ENCODE measurements at regions not wholly inside any gene's neighbourhood (a gene's known extent, or its start where the extent isn't known, plus 50 kb on each side); places are given as distances from the start of the nearest gene placed in this dataset.
A peak's percentile ranks its signal among the peaks of the same experiment; 100 is the strongest.

DNA sequence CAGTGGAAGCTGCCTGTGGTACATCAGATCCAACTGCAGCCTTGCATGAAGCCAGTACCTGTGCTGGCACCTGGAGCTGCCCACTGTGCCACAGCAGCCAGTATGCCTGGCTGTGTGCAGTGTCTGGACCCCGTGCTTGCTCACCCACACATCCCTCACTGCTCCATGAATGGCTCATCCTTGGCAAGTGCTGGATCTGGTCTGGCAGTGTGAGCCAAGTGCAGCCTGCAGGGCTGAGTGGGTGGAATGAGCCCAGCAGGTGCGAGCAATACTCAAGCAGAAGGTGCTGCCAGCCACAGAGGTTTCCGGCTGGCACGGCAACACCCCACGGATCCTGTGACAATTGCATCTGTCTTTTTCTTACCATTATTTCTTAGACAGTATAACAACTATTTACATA, 488.2 kb upstream of the ROBO2 start:
- no peak overlapping the region for H3K27ac ChIP-seq (ENCODE audit: low read depth, low read length)
- H3K4me3 ChIP-seq (ENCODE audit: low read depth, low read length) = no peak overlapping the region
- ChIA-PET CTCF (interaction anchor here (1.2 to 2.5 kb wide), 2 partner anchors 9 to 18 kb away, joined by 3 to 8 read pairs; no protein-coding TSS in a partner anchor), POLR2A (interaction anchor here (0.6 kb wide), 1 partner anchor 64 kb away, joined by 6 read pairs; no protein-coding TSS in a partner anchor)
- peaks cover 10% of the 10 kb centered on the region for H3K9me3 ChIP-seq (ENCODE audit: control insufficient read depth, insufficient read depth, low read length)
- TF ChIP-seq, protein P1, sequence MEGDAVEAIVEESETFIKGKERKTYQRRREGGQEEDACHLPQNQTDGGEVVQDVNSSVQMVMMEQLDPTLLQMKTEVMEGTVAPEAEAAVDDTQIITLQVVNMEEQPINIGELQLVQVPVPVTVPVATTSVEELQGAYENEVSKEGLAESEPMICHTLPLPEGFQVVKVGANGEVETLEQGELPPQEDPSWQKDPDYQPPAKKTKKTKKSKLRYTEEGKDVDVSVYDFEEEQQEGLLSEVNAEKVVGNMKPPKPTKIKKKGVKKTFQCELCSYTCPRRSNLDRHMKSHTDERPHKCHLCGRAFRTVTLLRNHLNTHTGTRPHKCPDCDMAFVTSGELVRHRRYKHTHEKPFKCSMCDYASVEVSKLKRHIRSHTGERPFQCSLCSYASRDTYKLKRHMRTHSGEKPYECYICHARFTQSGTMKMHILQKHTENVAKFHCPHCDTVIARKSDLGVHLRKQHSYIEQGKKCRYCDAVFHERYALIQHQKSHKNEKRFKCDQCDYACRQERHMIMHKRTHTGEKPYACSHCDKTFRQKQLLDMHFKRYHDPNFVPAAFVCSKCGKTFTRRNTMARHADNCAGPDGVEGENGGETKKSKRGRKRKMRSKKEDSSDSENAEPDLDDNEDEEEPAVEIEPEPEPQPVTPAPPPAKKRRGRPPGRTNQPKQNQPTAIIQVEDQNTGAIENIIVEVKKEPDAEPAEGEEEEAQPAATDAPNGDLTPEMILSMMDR (IDR thresholded peaks at IDR 0.05; ENCODE audit: low read depth, low read length) = no peak
- H3K27me3 ChIP-seq (ENCODE audit: control insufficient read depth, insufficient read depth, low read length) = no peaks in the 10 kb centered on the region
- no peak for DNase-seq (ENCODE audit: low read depth, low spot score)

DNA sequence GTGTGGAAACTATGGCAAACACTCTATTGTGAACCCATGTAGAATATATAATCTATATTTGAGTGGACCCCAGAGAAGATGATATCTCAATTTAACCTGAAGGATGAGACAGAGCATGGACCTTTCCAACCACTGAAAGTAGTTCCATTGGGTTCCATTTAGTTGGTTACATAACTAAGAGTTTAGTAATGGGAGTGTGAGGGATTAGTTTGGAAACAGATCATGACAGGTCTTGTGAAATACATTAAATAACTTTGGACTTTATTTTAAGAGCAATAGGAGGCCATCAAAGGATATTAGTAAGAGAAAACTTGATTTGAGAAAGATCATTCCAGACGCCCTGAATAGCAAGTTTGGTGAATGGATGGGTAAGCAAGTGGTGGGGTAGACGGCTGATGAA, 487.2 kb upstream of the ROBO2 start:
- TF ChIP-seq, protein P1 (IDR thresholded peaks at IDR 0.05; ENCODE audit: low read depth, low read length) = no peak
- Histone ChIP-seq H3K9me3 (ENCODE audit: control insufficient read depth, insufficient read depth, low read length) (peaks cover 10% of the 10 kb centered on the region), H3K27ac (ENCODE audit: low read depth, low read length) (no peak overlapping the region), H3K4me3 (ENCODE audit: low read depth, low read length) (no peak overlapping the region), H3K27me3 (ENCODE audit: control insufficient read depth, insufficient read depth, low read length) (no peaks in the 10 kb centered on the region)
- CTCF ChIA-PET = interaction anchor here (1.2 to 2.5 kb wide), 2 partner anchors 8 to 17 kb away, joined by 3 to 8 read pairs; no protein-coding TSS in a partner anchor
- POLR2A ChIA-PET = no interaction called here
- DNase-seq (ENCODE audit: low read depth, low spot score) = no peak

DNA sequence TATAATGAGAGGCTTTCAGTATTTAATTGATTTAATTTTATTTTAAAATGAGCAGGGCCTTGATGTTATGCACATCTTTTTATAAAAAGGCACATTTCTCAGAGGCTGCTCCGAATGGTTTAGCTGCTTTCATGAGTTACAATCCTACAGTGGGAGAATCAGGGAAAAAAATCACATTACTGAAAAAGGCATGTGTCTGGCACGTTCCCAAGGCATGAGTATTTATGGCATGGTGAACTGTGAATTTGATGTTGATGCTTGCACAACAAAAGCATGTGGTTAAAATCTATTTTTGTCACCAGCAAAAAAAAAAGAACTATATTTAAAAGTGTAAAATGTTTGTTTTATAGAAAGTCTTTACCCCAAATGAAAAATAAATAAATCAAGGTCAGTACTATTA, 485.2 kb upstream of the ROBO2 start:
- CTCF ChIA-PET = no interaction called here
- POLR2A ChIA-PET = no interaction called here
- H3K9me3 ChIP-seq (ENCODE audit: control insufficient read depth, insufficient read depth, low read length) = peaks cover 10% of the 10 kb centered on the region
- H3K4me3 ChIP-seq (ENCODE audit: low read depth, low read length) = no peak overlapping the region
- TF ChIP-seq, protein P1 (IDR thresholded peaks at IDR 0.05; ENCODE audit: low read depth, low read length) = no peak
- H3K27ac ChIP-seq (ENCODE audit: low read depth, low read length) = no peak overlapping the region
- H3K27me3 ChIP-seq (ENCODE audit: control insufficient read depth, insufficient read depth, low read length) = no peaks in the 10 kb centered on the region
- DNase-seq (ENCODE audit: low read depth, low spot score) = peak; percentile 7

DNA sequence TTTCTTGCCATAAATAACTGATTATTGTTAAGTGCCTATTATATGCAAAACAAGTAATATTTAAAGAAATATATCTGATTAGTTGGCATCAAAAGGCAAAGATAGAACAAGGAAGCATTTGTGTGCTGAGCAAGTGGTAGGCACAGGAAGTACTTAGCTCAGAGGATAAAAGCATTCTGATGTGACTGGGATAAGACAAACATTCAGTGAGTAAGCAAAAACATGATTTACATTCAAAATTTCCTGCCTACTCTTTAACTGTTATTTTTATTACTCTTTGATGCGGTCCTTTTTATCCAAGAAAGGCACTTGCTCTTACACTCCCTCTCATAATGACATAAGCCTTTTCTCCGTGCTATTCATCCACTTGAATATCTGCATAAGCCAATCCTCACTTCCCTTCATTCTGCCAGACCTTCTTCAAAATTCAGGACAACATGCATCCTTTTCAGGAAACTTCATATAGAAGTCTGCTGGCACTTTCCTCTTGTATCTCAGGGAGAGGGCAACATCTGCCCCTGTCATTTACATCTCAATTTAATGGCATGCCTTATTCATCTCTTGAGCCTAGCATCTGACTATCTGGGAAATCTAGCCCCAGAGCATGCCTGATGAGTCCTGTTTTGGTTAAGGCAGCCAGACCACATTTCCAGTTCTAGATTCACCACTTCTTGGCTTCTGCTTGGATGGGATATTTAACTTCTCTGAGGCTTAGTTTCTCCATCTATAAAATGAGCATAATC, 478.2 kb upstream of the ROBO2 start:
- ChIA-PET POLR2A (interaction anchor here (0.7 kb wide), 1 partner anchor 238 kb away, joined by 3 read pairs; no protein-coding TSS in a partner anchor), CTCF (interaction anchor here (2.3 kb wide), 1 partner anchor 8 kb away, joined by 20 read pairs; no protein-coding TSS in a partner anchor)
- DNase-seq (ENCODE audit: low read depth, low spot score) = no peak
- no peak overlapping the region for H3K4me3 ChIP-seq (ENCODE audit: low read depth, low read length)
- no peaks in the 10 kb centered on the region for H3K27me3 ChIP-seq (ENCODE audit: control insufficient read depth, insufficient read depth, low read length)
- TF ChIP-seq, protein P1 (IDR thresholded peaks at IDR 0.05; ENCODE audit: low read depth, low read length) = no peak
- no peak overlapping the region for H3K27ac ChIP-seq (ENCODE audit: low read depth, low read length)
- no peaks in the 10 kb centered on the region for H3K9me3 ChIP-seq (ENCODE audit: control insufficient read depth, insufficient read depth, low read length)

DNA sequence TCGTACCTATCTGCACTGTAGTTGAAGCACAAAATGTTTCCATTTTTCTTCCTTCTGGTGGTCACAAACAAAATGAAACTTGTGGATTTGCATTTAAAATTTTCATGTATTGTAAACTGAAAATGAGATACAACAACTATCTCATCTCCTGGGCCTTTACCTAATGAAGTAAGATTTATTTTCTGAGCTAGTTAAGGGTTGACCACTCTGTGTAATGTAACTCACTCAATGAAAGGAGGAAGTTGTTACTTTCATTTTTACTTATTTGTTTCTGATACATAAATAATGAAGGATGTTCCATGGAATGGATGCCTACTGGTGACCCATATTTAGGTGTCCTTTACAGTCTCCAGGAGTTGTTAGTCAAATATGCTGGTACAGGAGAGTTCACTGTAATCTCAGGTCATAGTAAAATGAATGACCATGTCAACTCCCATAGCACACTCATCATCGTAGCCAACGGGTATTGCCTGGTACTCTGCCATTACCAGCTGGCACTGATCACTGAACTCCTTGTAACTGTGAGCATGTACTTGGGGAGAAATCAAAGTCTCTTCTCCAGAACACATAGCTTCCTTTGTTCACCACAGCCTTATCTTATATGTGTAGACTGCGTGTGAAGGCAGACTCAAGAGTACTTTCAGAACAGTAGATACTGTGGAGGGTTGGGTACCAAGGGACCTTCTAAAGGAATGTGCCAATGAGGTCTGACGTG, 474.2 kb upstream of the ROBO2 start:
- CTCF ChIA-PET = interaction anchor here (1.9 kb wide), 1 partner anchor 20 kb away, joined by 9 read pairs; no protein-coding TSS in a partner anchor
- DNase-seq (ENCODE audit: low read depth, low spot score) = no peak
- Histone ChIP-seq H3K27me3 (ENCODE audit: control insufficient read depth, insufficient read depth, low read length) (no peaks in the 10 kb centered on the region), H3K27ac (ENCODE audit: low read depth, low read length) (no peak overlapping the region), H3K4me3 (ENCODE audit: low read depth, low read length) (no peak overlapping the region), H3K9me3 (ENCODE audit: control insufficient read depth, insufficient read depth, low read length) (no peaks in the 10 kb centered on the region)
- TF ChIP-seq, protein P1 (IDR thresholded peaks at IDR 0.05; ENCODE audit: low read depth, low read length) = no peak
- POLR2A ChIA-PET = no interaction called here
